Ascending aorta (tissue), 2 donors: ENCODE measurements at regions not wholly inside any gene's neighbourhood (a gene's known extent, or its start where the extent isn't known, plus 50 kb on each side); places are given as distances from the start of the nearest gene placed in this dataset.

Experiments
- DNase-seq, 2 donors: peaks; one replicate each; pipeline ENCODE4 v3.0.0-alpha.2; 2019; ENCODE audit warnings: low spot score in 2 of 2
- H3K27ac ChIP-seq, 2 donors: fragments of 200-600 bp; sonication (generic); one replicate each; pipeline ENCODE4 v1.5.1; 2016 to 2017; ENCODE audit warnings: mild to moderate bottlenecking in 1 of 2
- H3K27me3 ChIP-seq: fragments of 200-600 bp; sonication (generic); one replicate; pipeline ENCODE4 v1.5.1; 2017
- H3K36me3 ChIP-seq, 2 donors: fragments of 200-600 bp; sonication (generic); one replicate each; pipeline ENCODE4 v1.5.1; 2016
- H3K4me1 ChIP-seq, 2 donors: fragments of 200-600 bp; sonication (generic); one replicate each; pipeline ENCODE4 v1.5.1; 2016 to 2017; ENCODE audit warnings: mild to moderate bottlenecking in 1 of 2
- H3K4me3 ChIP-seq, 2 donors: fragments of 200-600 bp; sonication (generic); one replicate each; pipeline ENCODE4 v1.5.1; 2016 to 2017; ENCODE audit warnings: mild to moderate bottlenecking in 1 of 2
- H3K9me3 ChIP-seq, 2 donors: fragments of 200-600 bp; sonication (generic); one replicate each; pipeline ENCODE4 v1.5.1; 2016
- CTCF ChIP-seq, 3 experiments: fragments of 200-600 bp in 2 of 3; fragments of 450-650 bp in 1 of 3; sonication (generic) in 2 of 3; IDR thresholded peaks; one replicate each; pipeline ENCODE4 v1.5.1; 2016 to 2019; ENCODE audit warnings: antibody characterized with exemption in 3 of 3, mild to moderate bottlenecking in 1 of 3, moderate library complexity in 1 of 3
- intact Hi-C: fragments of 100-400 bp; cut with DNase I; formaldehyde crosslinking; loops from one replicate; pipeline ENCODE4 v1.15.1; 2023

DNA sequence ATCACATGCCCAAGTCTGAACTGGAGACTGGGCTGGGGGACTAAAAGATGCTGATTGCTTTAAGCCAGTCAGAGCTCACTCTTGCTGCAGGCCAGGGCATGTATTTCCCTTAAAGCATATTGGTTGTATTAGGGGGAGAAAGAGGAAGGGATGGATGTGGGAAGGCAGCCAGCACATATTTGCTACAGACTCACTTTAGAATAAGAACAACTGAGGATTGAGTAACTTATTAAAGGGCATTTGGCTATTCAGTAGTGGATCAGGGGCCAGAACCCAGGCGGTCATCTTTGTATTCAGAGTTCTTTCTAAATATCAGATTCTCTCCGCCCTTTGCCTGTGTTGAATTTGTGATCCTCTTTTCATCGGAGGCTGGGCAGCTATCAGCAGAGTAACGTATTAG lies 231.7 kb downstream of the HAPSTR1 start:
- Histone ChIP-seq H3K27me3 (no peaks in the 10 kb centered on the region), H3K4me1 (no peaks in the 10 kb centered on the region), H3K27ac (no peak overlapping the region), H3K36me3 (no peaks in the 10 kb centered on the region), H3K9me3 (no peaks in the 10 kb centered on the region), H3K4me3 (no peak overlapping the region)
- no peak for DNase-seq
- intact Hi-C loops, result no loop called here
- TF ChIP-seq CTCF (IDR thresholded peaks at IDR 0.05), result no peak

GRCh38 chr16:9327253-9327652 lies 235.8 kb downstream of the HAPSTR1 start:
- no peak for TF ChIP-seq CTCF (IDR thresholded peaks at IDR 0.05)
- intact Hi-C loops, result no loop called here
- no peaks in the 10 kb centered on the region for H3K27me3 ChIP-seq
- DNase-seq, result no peak
- H3K36me3 ChIP-seq, result no peaks in the 10 kb centered on the region
- H3K4me3 ChIP-seq, result no peak overlapping the region
- H3K9me3 ChIP-seq, result no peaks in the 10 kb centered on the region
- peaks cover 2 to 15% of the 10 kb centered on the region in 2 donors for H3K4me1 ChIP-seq
- no peak overlapping the region for H3K27ac ChIP-seq

DNA sequence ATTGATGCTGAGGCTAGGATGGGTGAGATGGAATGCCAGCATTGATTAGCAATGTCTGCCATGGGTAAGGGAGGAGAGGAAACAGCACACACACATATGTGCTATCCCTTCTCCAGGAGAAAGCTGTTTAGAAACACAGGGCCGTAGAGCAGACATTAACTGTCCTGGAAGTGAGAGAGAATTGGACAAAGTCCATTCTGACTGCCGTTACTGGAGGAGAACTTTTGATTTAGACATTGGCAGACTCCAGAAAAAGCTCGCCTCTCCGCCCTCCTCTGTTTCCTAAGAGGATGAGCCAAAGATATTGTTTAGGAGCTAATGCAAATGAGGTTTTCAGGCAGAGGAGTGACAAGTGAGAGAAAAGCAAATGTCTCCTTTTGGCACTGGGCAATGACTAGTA lies 237.0 kb downstream of the HAPSTR1 start:
- Histone ChIP-seq H3K27me3 (no peaks in the 10 kb centered on the region), H3K36me3 (no peaks in the 10 kb centered on the region), H3K4me3 (no peak overlapping the region), H3K9me3 (no peaks in the 10 kb centered on the region), H3K27ac (no peak overlapping the region), H3K4me1 (peaks cover 2 to 15% of the 10 kb centered on the region in 2 donors)
- TF ChIP-seq CTCF (IDR thresholded peaks at IDR 0.05), result no peak
- intact Hi-C loops, result no loop called here
- DNase-seq, result no peak

GRCh38 chr16:9330095-9330494 lies 238.7 kb downstream of the HAPSTR1 start:
- DNase-seq, result no peak
- no peaks in the 10 kb centered on the region for H3K9me3 ChIP-seq
- peaks cover 2 to 18% of the 10 kb centered on the region in 2 donors for H3K4me1 ChIP-seq
- peak overlapping the region in 1 of 2 donors; percentile 23 for H3K4me3 ChIP-seq
- peak overlapping the region; percentile 68 to 71 for H3K27ac ChIP-seq
- TF ChIP-seq CTCF (IDR thresholded peaks at IDR 0.05), result no peak
- intact Hi-C loops, result no loop called here
- H3K27me3 ChIP-seq, result no peaks in the 10 kb centered on the region
- no peaks in the 10 kb centered on the region for H3K36me3 ChIP-seq

GRCh38 chr16:9331503-9331902 lies 240.1 kb downstream of the HAPSTR1 start:
- DNase-seq, result no peak
- Histone ChIP-seq H3K4me1 (peaks cover 2 to 18% of the 10 kb centered on the region in 2 donors), H3K4me3 (no peak overlapping the region), H3K36me3 (no peaks in the 10 kb centered on the region), H3K9me3 (no peaks in the 10 kb centered on the region), H3K27ac (no peak overlapping the region), H3K27me3 (no peaks in the 10 kb centered on the region)
- intact Hi-C loops, result no loop called here
- no peak for TF ChIP-seq CTCF (IDR thresholded peaks at IDR 0.05)

DNA sequence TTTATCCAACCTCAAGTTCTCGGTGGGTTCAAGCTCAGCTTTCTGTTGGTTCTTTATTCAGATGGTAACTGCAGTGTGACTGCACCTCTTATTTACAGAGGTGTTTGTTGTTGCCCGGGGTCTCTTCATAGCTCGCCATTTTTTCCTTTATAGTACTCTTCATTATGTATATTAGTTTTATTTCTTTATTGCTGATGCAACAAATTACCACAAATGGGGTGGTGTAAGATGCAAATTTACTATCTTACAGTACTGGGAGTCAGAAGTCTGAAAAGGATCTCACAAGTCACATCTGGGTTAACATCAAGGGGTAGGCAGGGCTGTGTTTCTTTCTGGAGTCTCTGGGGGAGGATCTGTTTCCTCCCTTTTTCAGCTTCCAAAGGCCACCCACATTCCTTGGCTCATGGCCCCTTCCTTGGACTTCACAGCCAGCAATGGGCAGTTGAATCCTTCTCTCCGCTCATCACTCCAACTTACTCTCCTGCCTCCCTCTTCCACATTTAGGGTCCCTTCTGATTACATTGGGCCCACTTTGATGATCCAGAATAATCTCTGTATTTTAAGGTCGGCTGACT lies 241.2 kb downstream of the HAPSTR1 start:
- no peak for TF ChIP-seq CTCF (IDR thresholded peaks at IDR 0.05)
- no peak overlapping the region for H3K4me3 ChIP-seq
- H3K27ac ChIP-seq, result no peak overlapping the region
- peaks cover 2 to 20% of the 10 kb centered on the region in 2 donors for H3K4me1 ChIP-seq
- no peaks in the 10 kb centered on the region for H3K9me3 ChIP-seq
- intact Hi-C loops, result no loop called here
- H3K36me3 ChIP-seq, result no peaks in the 10 kb centered on the region
- no peak for DNase-seq
- no peaks in the 10 kb centered on the region for H3K27me3 ChIP-seq
